HG03460 (cell line): ENCODE measurements at regions not wholly inside any gene's neighbourhood (a gene's known extent, or its start where the extent isn't known, plus 50 kb on each side); places are given as distances from the start of the nearest gene placed in this dataset.
"Not testable (repeated sequence)": the region's sequence is repeated elsewhere in the genome, so short reads cannot be mapped to it uniquely, and the experiment has no call there.

Experiments
- ATAC-seq: cut with Tn5 transposase; IDR thresholded peaks from one replicate; pipeline ENCODE4 v1.9.1; 2021; ENCODE audit not compliant: unreplicated experiment

DNA sequence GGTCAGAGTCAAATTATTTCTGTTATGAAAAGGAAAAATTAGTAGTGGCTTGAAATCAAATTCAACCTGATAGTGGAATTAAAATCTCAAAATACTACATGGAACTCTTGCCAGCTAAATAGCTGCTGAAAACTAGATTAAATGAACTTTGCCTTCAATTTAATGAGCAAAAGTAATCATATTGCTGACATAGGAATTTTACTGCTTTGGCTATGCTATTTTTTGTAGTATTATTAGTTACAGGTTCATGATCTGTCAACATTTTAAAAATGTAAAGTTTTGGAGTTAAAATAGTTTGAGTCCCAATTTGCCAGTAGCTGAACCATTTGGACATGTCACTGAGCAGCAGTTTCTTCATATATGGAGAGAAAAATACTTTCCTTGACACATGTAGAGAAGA is 81.4 kb downstream of the RERGL start:
- ATAC-seq = no peak

DNA sequence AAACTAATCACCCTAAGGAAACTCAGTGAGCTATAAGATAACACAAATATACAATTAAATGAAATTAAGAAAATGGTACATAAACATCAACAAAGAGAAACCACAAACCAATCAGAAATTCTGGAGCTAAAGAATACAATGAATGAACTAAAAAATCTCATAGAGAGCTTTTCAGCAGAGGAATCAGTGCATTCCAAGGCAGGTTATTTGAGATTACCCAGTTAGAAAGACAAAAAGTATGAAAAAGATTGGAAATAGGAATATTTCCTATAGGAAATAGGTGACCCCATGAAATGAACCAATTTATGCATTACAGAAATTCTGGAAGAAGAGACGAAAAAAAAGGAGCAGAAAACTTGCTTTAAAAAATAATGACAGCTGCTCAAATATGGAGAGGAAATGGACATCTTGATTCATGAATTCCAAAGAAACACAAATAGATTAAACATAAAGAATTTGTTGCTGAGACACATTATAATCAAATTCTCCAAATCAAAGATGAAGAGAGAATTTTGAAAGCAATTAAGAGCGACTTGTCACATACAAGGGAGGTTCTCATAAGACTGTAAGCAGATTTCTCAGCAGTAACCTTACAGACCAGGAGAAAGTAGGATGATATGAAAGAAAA is 90.7 kb downstream of the RERGL start:
- no peak for ATAC-seq

DNA sequence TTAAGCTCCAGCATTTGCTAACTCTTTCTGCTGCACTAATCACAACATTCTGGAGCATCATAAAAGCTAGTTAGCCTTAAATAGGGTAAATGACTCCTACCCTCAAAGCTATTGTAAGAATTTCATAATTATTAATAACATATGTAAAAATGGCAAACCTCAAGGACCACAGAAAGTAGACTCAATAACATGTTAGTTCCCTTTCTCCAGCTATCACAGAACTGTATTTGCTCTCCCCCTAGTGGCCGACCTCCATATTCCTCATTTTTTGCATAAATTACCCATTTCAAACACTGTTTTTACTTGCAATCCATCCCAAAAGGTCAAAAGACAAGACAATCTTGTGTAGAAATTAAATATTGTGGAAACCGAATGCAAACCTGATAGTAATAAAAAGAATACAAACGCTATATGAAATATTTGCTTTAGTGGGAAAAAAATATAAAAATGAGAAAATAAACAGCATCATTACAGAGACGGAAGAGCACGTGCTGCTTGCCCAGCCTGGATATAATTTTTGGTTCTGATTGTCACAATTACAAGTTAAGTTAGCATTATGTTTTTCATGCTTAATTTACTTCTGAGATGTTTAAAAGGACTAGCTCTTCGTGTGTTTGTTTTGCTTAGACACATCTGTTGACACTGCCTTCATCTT is 97.9 kb downstream of the RERGL start:
- ATAC-seq = peak; percentile 97

DNA sequence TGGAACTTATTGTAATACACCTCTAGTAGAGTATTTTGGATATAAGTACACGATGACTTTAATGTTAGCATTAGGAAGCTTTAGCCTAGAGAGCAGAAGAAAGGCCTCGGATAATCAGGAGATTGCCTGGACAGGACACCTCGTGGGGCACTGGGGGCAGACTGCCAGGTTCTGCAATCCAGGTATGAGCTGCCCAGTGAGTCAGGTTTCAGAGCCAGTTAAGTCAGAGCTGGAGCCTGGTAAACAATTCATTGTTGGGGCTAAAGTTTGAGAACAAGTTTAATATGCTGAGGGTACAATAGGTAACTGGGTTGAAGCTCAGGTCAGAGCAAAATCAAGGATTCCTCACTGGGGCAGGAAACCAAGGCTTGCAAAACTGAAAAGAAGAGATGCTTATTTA is 107.4 kb downstream of the RERGL start:
- no peak for ATAC-seq

DNA sequence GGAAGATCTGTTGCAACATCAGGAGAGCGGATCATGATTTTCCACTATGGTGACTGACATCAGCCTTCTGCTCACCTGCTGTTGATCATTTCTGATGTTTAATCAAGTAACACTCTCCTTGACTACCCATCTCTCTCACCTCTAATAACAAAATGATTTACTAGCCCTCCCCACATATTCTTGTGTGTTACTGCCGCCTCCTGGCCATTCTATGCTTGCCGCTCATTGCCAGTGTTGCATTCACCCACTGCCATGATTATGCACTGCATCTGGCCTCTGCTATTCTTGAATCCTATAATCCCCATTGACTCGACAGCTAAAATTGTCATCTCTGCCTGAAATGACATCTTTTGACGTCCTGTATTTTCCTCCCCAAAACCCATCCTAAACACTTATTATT is 113.8 kb downstream of the RERGL start:
- ATAC-seq = no peak

DNA sequence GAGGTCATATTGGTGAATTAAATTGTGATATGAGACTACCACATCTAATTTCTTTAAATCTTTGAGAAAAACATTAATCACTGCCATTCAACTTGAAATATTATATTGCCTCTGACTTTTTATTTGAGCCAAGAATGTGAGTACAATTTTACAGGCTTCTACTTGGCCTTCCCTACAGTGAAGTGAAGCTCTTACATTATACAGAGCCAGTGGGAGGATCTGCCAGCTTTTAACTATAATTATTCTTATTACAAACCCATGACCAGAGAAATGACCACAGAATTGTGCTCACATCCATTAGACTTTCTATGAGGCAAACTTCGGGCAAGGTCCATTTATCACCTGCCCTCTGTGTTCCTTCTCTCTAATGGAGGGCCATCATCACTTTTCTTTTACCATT is 114.2 kb downstream of the RERGL start:
- no peak for ATAC-seq

DNA sequence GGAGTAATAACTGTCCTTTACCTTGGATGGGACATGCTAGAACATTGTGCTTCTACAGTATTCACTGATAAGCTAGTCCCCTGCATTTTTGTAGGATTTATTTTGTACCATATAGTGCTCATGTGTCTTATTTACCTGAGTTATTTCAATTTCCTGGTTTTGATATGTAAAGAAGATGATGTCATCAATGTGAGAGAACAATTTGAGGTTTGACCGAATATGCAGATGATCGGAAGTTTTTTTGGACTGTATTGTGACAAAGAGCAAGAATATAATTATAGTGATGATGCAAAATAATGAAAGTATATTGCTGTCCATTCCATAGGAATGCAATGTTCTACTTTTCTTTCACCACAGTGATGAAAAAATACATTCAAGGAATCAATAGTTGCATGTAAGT is 114.8 kb downstream of the RERGL start:
- no peak for ATAC-seq

DNA sequence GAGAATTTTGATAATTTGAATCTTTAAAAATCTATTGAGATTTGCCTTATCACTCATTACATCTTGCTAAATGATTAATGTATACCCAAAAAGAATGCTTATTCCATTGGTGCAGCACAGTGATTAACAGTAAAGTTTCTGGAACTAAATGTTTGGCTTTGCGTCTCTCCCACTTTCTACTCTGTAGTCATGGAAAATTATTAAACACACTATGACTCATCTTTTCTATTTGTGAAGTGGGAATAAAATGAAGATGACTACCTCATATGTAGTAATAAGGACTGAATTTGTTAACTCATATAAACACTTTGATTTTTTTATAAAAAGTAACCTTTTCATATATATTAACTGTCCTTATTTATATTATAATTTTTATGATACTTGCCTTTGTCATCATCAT is 118.1 kb downstream of the RERGL start:
- no peak for ATAC-seq

DNA sequence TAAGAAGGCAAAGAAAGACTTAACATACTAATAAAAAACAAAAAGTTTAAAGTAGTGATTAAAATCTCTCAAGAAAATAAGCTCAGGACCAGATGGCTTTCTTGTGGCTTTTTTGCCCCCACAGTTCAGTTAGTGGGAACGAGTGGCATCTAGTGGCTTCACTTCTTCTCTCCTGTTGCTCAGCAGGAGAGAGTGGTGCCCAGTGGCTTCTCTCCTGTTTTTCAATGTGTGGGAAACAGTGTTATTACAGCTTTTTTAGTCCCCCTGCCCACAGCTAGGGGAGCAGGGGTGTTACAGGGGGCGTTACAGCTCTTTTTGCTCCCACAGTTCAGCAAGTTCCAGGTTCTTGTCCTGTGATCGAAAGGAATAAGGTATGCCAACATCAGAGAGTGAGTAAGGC is 135.2 kb downstream of the RERGL start:
- no peak for ATAC-seq

DNA sequence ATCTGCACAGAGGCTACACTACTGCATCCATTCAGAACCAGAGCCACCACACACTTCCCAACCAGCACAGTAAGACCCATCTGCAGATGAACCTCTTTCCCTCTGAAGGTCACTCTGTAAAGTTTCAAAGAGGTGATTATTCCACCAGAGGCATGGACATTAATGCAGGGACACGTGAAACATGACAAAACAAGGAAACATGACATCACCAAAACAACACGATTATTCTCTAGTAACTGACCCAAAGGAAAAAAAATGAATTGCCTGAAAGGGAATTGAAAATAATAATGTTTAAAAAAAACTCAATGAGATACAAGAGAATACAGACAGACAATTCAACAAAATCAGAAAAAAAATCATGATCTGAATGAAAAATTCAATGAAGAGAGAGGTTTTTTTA is 139.1 kb downstream of the RERGL start:
- no peak for ATAC-seq

DNA sequence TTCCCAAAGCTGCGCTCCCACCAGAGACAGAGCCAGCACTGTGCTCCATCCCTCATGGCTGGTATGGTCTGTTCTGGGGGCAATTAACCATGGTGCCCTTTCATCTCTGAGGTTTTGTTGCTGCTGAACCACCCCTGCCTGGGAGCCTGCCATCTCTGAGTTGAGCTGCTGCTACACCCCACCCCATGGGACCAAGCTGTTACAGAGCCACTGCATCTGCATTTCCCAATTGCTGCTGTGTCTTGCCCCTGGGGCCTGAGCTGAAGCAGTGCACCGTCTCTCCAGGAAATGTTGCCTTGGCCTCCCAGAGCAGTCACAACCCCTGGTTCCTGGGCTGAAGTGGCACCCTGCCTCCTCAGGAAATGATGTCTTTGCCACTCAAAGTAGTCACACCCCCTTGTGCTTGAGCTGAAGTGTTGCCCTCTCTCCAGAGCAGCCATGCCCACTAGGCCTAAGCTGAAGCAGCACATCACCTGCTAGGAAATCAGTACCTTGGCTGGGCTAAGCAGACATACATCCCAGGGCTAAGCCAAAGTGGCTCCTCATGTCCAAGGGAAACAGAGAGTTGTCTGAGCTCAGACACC is 140.3 kb downstream of the RERGL start:
- no peak for ATAC-seq

DNA sequence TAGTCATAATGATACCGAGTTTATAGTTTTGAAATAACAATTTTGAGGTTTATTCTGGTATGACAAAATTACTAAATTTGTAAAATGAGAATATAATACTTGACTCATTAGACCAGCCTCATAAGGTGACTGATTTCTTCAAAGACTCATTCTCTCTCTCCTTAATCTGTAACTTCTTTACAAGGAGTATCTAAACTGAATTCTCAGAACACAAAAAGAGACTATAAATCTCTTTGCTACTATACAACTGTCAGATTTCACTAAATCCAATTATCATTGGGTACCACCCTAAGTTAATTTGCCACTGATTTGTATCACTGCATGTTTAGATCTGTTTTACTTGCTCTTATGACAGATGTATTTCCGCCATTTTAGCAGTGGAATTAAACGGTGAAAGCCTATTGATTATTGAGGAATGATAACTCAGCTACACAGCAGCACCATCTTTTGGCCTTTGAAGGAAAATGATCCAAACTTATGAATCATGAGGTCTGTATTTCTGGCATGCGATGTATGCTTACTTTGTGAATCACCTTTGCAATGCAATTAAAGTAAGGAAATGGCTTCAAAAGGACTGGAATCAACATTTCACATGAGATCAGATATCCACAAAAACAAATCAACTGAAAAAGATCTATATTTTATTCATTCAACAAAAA is 161.2 kb downstream of the RERGL start:
- no peak for ATAC-seq

DNA sequence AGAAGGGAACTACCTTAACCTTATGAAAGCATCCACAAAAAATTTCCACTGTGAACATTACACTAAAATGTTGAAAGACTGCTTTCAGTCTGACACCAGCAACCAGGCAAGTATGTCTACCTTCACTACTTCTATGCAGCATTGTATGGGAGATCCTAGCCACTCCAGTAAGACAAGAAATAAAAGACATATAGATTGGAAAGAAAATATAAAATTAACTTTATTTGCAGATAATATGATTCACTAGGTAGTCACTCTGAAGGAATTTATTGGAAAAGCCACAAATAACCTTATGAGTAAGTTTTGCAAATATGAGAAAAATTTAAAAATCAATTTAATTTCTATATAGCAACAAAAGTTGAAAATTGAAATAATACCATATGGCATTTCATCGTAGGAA is 172.0 kb downstream of the RERGL start:
- ATAC-seq = no peak

DNA sequence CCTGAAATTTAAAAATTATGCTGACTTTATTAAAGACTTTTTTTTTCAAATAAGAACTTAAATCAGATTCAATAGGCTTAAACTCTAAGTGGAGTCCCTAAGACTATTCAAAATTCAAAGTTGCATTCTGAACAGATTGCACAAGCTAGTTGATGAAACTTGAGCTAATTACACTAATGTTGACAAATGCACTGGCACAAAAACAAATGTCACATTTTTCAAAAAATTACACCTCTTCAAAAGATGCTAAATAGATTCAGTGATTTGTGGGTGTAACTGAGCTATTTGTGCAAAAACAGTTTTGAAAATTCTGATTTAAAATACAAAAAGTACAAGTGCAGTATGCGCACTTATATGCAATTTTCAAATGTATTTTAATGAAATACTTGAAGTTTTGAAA is 205.4 kb downstream of the RERGL start:
- no peak for ATAC-seq

DNA sequence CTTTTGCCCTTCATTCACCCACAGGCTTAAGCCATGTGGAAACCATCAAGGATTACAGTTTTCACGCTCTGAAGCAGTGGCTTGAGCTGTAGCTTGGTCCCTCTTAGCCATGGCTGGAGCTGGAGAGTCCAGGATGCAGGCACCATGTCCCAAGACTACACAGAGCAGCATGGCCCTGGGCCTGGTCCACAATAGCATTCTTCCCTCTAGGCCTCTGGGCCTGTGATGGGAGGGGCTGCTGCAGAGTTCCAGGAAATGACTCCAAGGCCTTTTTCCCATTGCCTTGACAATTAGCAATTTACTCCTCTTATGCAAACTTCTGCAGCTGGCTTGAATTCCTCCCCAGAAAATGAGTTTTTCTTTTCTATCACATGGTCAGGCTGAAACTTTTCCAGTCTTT is 211.3 kb downstream of the RERGL start:
- ATAC-seq = no peak

DNA sequence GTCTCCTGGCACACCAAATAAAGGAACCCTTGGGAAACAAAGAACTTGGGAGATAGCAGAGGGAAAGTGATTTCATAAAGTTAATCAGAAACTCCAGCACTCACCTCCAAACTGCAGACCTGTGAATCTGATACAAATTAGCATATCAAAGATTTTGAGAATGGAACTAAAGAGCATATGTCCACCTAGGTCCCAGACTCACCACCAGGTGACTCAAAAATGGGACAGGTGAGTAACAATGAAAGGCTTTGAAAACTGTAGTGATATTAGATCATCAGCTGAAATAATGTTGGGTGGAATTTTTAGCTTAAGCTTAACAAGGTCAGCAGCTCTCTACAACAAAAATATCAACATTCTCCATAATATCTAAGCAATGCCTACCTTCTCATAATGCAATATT is 214.8 kb downstream of the RERGL start:
- no peak for ATAC-seq

DNA sequence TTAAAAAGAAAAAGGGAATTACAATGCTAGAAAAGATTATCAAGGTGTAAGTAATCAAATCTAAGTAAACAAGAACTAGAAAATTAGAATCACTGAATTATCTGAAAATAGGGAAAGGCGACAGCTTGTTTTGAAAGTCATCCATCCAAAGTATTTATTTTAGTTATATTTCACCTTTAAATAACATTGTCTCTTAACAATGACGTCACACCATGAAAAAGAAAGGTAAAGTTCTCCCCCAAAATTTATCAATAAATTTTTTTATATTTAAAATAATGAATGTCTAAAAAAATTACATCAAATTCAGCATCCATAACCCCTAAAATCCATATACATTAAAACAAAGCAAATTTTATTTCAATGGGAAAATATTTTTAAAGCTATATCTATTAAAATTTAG is 223.2 kb downstream of the RERGL start:
- no peak for ATAC-seq

DNA sequence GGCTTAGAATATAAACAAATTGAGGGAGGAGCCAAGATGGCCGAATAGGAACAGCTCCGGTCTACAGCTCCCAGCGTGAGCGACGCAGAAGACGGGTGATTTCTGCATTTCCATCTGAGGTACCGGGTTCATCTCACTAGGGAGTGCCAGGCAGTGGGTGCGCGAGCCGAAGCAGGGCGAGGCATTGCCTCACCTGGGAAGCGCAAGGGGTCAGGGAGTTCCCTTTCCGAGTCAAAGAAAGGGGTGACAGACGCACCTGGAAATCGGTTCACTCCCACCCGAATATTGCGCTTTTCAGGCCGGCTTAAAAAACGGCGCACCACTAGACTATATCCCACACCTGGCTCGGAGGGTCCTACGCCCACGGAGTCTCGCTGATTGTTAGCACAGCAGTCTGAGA is 234.4 kb downstream of the RERGL start:
- ATAC-seq = not testable (repeated sequence)

DNA sequence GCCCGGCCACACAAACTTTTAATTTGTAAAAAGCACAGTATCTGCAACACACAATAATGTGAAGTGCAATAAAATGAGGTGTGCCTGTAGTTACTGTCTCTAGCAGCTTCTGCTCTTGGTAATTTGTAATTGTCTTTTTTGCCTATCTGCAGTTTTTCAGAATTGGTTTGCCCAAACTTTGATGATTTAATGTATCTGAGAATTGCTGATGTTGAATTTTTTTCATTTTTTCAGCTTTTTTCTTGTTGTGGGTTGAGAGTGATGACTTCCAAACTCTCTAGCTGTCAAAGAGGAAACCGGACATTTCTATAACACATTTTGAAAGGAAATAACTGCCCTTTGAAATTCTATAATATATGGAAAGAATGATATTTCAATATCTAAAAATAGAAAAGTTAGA is 236.9 kb downstream of the RERGL start:
- no peak for ATAC-seq

DNA sequence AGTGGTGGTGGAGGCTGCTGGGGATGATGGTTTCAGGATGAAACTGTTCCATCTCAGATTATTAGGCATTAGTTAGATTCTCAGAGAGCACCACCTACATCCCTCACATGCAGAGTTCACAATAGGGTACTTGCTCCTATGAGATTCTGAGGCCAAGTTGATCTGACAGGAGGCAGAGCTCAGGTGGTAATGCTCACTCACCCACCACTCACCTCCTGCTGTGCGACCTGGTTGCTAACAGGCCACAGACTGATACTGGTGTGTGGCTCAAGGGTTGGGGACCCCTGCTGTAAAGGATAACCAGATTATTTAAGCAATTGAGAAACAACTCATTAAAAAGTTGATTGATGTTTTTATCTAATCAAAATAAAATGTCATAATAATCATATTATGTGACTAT is 248.5 kb downstream of the RERGL start:
- no peak for ATAC-seq

DNA sequence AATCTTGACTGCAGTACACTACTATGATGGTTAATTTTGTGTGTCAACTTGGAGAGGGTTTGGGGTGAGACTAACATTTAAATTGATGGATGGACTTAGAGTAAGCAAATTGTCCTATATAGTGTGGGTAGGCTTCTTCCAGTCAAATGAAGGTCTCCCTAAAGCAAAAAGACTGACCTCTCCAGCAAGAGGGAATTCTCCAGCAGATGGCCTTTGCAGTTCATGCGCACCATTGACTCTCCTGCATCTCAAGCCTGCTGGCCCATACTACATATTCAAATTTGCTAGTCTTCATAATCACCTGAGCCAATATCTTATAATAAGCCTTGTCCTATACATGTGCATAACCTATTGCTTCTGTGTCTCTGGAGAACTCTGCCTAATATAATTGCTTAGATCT is 260.2 kb downstream of the RERGL start:
- no peak for ATAC-seq

DNA sequence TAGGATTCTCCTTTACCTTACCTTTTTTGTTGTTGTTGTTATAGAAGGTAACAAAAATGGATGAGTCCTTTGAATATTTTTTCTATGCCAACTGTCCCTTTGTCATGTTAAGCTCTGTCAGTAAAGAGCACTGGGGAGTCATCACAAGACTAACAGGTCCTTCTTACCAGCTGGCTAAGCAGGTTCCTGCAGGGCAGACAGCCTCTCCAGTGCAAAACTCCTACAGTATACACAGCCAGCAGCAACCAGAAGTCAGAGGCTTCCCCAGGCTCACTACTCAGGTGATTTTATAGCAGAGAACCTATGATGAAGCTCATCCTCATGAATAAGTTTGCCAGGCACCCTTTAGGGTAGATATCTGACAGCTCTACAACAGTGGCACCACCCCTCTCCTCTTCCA is 271.1 kb downstream of the RERGL start:
- no peak for ATAC-seq
